SK-N-SH treated with all-trans-retinoic acid at 6 μM for 48 hours (cell line): ENCODE measurements at regions not wholly inside any gene's neighbourhood (a gene's known extent, or its start where the extent isn't known, plus 50 kb on each side); places are given as distances from the start of the nearest gene placed in this dataset.
A peak's percentile ranks its signal among the peaks of the same experiment; 100 is the strongest.

Experiments used
- ATAC-seq: fragments of 200-7000 bp; cut with Tn5 transposase; 3 replicates; pipeline ENCODE4 v1.9.1; 2020; ENCODE audit warnings: mild to moderate bottlenecking, moderate library complexity
- BACH2 ChIP-seq: fragments of 250-450 bp; sonication (Bioruptor Pico); IDR thresholded peaks from 2 replicates; pipeline ENCODE4 v1.9.0; 2021; ENCODE audit warnings: mild to moderate bottlenecking, borderline replicate concordance
- CSDC2 ChIP-seq: fragments of 250-450 bp; sonication (Bioruptor Pico); IDR thresholded peaks from 2 replicates; pipeline ENCODE4 v1.5.0; 2020; ENCODE audit warnings: mild to moderate bottlenecking, moderate library complexity
- GLIS3 ChIP-seq: fragments of 250-450 bp; sonication (Bioruptor Pico); IDR thresholded peaks from 2 replicates; pipeline ENCODE4 v1.5.0; 2020; ENCODE audit warnings: mild to moderate bottlenecking, moderate library complexity
- ISL1 ChIP-seq: fragments of 250-450 bp; sonication (Bioruptor Pico); IDR thresholded peaks from 2 replicates; pipeline ENCODE4 v2.1.2; 2022; ENCODE audit warnings: mild to moderate bottlenecking, moderate library complexity
- OSR1 ChIP-seq: fragments of 250-450 bp; sonication (Bioruptor Pico); IDR thresholded peaks from 2 replicates; pipeline ENCODE4 v1.8.0; 2022; ENCODE audit warnings: moderate library complexity, mild to moderate bottlenecking, inconsistent platforms
- PPARA ChIP-seq: fragments of 250-450 bp; sonication (Bioruptor Pico); IDR thresholded peaks from 2 replicates; pipeline ENCODE4 v1.5.0; 2020; ENCODE audit warnings: mild to moderate bottlenecking, borderline replicate concordance
- RARB ChIP-seq: fragments of 250-450 bp; sonication (Bioruptor Pico); IDR thresholded peaks from 2 replicates; pipeline ENCODE4 v1.8.0; 2021; ENCODE audit warnings: mild to moderate bottlenecking, moderate library complexity
- SNAI2 ChIP-seq: fragments of 250-450 bp; sonication (Bioruptor Pico); IDR thresholded peaks from 2 replicates; pipeline ENCODE4 v1.5.0; 2020; ENCODE audit warnings: mild to moderate bottlenecking, moderate library complexity
- TCF4 ChIP-seq: fragments of 250-450 bp; sonication (Bioruptor Pico); IDR thresholded peaks from 2 replicates; pipeline ENCODE4 v1.8.0; 2021; ENCODE audit warnings: mild to moderate bottlenecking, moderate library complexity, borderline replicate concordance
- TOX ChIP-seq: fragments of 250-450 bp; sonication (Bioruptor Pico); IDR thresholded peaks from 2 replicates; pipeline ENCODE4 v1.8.0; 2021; ENCODE audit warnings: mild to moderate bottlenecking, moderate library complexity, borderline replicate concordance
- ZC3H10 ChIP-seq: fragments of 250-450 bp; sonication (Bioruptor Pico); IDR thresholded peaks from 2 replicates; pipeline ENCODE4 v1.5.1; 2021; ENCODE audit warnings: mild to moderate bottlenecking, moderate library complexity
- ZFP3 ChIP-seq: fragments of 250-450 bp; sonication (Bioruptor Pico); IDR thresholded peaks from 2 replicates; pipeline ENCODE4 v1.5.0; 2020; ENCODE audit warnings: mild to moderate bottlenecking, moderate library complexity
- ZFP30 ChIP-seq: fragments of 450-650 bp; formaldehyde crosslinking; IDR thresholded peaks from 2 replicates; pipeline ENCODE4 v1.5.0; 2022; ENCODE audit warnings: mild to moderate bottlenecking, moderate library complexity
- ZNF70 ChIP-seq: fragments of 450-650 bp; formaldehyde crosslinking; IDR thresholded peaks from 2 replicates; pipeline ENCODE4 v1.5.0; 2020; ENCODE audit warnings: mild to moderate bottlenecking, moderate library complexity
- ZNF8 ChIP-seq: fragments of 450-650 bp; formaldehyde crosslinking; IDR thresholded peaks from 2 replicates; pipeline ENCODE4 v1.5.0; 2020; ENCODE audit warnings: mild to moderate bottlenecking, moderate library complexity
- TF ChIP-seq, protein P1 (sequence below): fragments of 250-450 bp; sonication (Bioruptor Pico); IDR thresholded peaks from 2 replicates; pipeline ENCODE4 v1.8.0; 2020; ENCODE audit warnings: mild to moderate bottlenecking, moderate library complexity, borderline replicate concordance
- TF ChIP-seq, protein P2 (sequence below): fragments of 250-450 bp; sonication (Bioruptor Pico); IDR thresholded peaks from 2 replicates; pipeline ENCODE4 v1.8.0; 2021; ENCODE audit warnings: low read depth, mild to moderate bottlenecking, moderate library complexity, borderline replicate concordance
- TF ChIP-seq, protein P3 (sequence below): fragments of 250-450 bp; sonication (Bioruptor Pico); IDR thresholded peaks from 2 replicates; pipeline ENCODE4 v1.5.0; 2020; ENCODE audit warnings: mild to moderate bottlenecking, moderate library complexity
- TF ChIP-seq, protein P4 (sequence below): fragments of 250-450 bp; sonication (Bioruptor Pico); IDR thresholded peaks from 2 replicates; pipeline ENCODE4 v1.5.1; 2021; ENCODE audit warnings: mild to moderate bottlenecking, moderate library complexity
- TF ChIP-seq, protein P5 (sequence below): fragments of 250-450 bp; sonication (Bioruptor Pico); IDR thresholded peaks from 2 replicates; pipeline ENCODE4 v1.5.1; 2020; ENCODE audit warnings: low read depth, mild to moderate bottlenecking, moderate library complexity

DNA sequence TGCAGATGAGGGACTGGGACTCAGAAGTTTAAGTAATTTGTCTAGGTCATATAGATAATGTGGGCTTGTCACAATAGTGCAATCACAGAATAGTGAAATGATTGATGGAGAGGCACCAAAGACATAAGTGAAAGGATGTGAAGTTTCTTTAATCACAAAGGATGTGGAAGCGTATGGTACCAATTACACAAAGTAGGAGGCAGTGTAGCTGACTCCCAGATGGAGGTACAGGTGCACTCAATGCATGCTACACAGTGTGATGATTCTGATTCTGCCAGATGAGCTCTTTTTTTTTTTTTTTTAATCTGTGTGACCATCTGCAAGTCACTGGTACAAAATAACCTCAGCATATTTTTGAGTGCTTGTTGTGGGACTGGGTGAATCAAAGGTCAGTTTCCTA, 411.3 kb downstream of the SPRY1 start:
- ATAC-seq, result no peak
- TF ChIP-seq, protein P1, sequence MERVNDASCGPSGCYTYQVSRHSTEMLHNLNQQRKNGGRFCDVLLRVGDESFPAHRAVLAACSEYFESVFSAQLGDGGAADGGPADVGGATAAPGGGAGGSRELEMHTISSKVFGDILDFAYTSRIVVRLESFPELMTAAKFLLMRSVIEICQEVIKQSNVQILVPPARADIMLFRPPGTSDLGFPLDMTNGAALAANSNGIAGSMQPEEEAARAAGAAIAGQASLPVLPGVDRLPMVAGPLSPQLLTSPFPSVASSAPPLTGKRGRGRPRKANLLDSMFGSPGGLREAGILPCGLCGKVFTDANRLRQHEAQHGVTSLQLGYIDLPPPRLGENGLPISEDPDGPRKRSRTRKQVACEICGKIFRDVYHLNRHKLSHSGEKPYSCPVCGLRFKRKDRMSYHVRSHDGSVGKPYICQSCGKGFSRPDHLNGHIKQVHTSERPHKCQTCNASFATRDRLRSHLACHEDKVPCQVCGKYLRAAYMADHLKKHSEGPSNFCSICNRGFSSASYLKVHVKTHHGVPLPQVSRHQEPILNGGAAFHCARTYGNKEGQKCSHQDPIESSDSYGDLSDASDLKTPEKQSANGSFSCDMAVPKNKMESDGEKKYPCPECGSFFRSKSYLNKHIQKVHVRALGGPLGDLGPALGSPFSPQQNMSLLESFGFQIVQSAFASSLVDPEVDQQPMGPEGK, result no peak
- TF ChIP-seq SNAI2 (CRISPR knock-in tag) (no peak), BACH2 (no peak), PPARA (CRISPR knock-in tag) (no peak), ZC3H10 (CRISPR knock-in tag) (no peak), ISL1 (CRISPR knock-in tag) (no peak), TCF4 (peak; percentile 80; the same call in 1 of the 2 replicates), CSDC2 (CRISPR knock-in tag) (no peak), ZNF70 (no peak)
- TF ChIP-seq, protein P2, sequence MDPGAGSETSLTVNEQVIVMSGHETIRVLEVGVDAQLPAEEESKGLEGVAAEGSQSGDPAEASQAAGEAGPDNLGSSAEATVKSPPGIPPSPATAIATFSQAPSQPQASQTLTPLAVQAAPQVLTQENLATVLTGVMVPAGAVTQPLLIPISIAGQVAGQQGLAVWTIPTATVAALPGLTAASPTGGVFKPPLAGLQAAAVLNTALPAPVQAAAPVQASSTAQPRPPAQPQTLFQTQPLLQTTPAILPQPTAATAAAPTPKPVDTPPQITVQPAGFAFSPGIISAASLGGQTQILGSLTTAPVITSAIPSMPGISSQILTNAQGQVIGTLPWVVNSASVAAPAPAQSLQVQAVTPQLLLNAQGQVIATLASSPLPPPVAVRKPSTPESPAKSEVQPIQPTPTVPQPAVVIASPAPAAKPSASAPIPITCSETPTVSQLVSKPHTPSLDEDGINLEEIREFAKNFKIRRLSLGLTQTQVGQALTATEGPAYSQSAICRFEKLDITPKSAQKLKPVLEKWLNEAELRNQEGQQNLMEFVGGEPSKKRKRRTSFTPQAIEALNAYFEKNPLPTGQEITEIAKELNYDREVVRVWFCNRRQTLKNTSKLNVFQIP (CRISPR knock-in tag), result no peak
- TF ChIP-seq, protein P3, sequence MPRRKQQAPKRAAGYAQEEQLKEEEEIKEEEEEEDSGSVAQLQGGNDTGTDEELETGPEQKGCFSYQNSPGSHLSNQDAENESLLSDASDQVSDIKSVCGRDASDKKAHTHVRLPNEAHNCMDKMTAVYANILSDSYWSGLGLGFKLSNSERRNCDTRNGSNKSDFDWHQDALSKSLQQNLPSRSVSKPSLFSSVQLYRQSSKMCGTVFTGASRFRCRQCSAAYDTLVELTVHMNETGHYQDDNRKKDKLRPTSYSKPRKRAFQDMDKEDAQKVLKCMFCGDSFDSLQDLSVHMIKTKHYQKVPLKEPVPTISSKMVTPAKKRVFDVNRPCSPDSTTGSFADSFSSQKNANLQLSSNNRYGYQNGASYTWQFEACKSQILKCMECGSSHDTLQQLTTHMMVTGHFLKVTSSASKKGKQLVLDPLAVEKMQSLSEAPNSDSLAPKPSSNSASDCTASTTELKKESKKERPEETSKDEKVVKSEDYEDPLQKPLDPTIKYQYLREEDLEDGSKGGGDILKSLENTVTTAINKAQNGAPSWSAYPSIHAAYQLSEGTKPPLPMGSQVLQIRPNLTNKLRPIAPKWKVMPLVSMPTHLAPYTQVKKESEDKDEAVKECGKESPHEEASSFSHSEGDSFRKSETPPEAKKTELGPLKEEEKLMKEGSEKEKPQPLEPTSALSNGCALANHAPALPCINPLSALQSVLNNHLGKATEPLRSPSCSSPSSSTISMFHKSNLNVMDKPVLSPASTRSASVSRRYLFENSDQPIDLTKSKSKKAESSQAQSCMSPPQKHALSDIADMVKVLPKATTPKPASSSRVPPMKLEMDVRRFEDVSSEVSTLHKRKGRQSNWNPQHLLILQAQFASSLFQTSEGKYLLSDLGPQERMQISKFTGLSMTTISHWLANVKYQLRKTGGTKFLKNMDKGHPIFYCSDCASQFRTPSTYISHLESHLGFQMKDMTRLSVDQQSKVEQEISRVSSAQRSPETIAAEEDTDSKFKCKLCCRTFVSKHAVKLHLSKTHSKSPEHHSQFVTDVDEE (CRISPR knock-in tag), result 0 out of 2 replicates have a peak, but pooled peaks have one; percentile 8

DNA sequence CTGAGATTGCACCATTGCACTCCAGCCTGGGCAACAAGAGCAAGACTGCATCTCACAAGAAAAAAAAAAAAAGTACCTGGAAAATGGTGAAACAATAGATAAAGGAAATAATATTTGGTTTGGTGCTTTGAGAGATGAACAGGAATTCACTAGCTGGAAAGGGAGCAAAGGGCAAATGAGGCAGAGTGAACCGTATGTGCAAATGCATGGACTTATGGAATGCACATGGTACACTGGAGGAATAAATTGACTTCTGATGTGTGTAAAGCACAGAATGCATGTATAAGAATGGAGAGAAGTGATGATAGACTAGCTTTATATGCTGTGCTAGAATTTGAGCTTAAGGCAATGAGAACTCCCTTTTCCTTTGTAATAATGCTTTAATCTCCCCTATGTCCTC, 413.3 kb downstream of the SPRY1 start:
- TF ChIP-seq, protein P4, sequence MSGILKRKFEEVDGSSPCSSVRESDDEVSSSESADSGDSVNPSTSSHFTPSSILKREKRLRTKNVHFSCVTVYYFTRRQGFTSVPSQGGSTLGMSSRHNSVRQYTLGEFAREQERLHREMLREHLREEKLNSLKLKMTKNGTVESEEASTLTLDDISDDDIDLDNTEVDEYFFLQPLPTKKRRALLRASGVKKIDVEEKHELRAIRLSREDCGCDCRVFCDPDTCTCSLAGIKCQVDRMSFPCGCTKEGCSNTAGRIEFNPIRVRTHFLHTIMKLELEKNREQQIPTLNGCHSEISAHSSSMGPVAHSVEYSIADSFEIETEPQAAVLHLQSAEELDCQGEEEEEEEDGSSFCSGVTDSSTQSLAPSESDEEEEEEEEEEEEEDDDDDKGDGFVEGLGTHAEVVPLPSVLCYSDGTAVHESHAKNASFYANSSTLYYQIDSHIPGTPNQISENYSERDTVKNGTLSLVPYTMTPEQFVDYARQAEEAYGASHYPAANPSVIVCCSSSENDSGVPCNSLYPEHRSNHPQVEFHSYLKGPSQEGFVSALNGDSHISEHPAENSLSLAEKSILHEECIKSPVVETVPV (CRISPR knock-in tag), result no peak
- ATAC-seq, result no peak

DNA sequence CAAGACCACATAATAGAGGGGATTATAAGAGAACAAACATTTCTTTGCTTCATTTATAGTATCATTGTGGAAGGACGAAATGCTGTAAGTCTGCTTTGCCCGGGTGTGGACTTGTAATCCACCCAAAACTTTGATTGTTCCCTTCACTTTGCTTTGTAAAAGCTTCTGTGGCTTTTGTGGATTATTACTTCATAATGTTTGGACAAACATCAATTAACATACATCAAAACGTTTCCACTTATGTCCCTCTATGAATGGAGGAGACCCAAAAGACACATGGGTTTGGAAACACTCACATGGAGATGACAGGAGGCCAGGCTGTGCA, 415.4 kb downstream of the SPRY1 start:
- no peak for ATAC-seq
- no peak for TF ChIP-seq TOX (CRISPR knock-in tag)
- TF ChIP-seq, protein P4 (CRISPR knock-in tag), result no peak
- no peak for TF ChIP-seq TCF4
- no peak for TF ChIP-seq ZFP30 (CRISPR knock-in tag)
- TF ChIP-seq RARB, result no peak
- TF ChIP-seq OSR1 (CRISPR knock-in tag), result no peak

DNA sequence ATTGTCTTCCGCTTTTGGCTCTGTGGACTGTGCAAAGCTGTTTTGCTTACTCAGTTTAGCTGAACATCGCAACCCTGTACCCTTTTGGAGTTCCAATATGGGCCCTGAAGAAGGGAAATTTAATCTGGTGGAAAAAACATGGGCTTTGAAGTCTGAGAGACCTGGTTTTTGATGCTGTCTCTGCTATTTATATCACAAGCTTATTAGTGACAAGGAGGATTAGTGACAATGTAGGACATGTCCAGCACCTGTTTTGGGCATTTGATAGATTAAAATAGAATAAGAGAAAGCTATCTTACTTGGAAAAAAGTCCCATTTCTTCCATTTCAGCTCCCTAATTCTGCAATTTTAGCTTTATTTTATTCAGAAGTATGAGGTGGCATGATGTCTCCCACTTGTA, 417.3 kb downstream of the SPRY1 start:
- no peak for ATAC-seq
- TF ChIP-seq, protein P5, sequence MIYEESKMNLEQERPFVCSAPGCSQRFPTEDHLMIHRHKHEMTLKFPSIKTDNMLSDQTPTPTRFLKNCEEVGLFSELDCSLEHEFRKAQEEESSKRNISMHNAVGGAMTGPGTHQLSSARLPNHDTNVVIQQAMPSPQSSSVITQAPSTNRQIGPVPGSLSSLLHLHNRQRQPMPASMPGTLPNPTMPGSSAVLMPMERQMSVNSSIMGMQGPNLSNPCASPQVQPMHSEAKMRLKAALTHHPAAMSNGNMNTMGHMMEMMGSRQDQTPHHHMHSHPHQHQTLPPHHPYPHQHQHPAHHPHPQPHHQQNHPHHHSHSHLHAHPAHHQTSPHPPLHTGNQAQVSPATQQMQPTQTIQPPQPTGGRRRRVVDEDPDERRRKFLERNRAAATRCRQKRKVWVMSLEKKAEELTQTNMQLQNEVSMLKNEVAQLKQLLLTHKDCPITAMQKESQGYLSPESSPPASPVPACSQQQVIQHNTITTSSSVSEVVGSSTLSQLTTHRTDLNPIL (CRISPR knock-in tag), result no peak
- TF ChIP-seq OSR1 (CRISPR knock-in tag), result no peak
- TF ChIP-seq ZFP3 (CRISPR knock-in tag), result no peak
- TF ChIP-seq TOX (CRISPR knock-in tag), result no peak
- TF ChIP-seq BACH2, result no peak
- no peak for TF ChIP-seq CSDC2 (CRISPR knock-in tag)
- no peak for TF ChIP-seq TCF4
- no peak for TF ChIP-seq RARB
- TF ChIP-seq, protein P4 (CRISPR knock-in tag), result no peak
- TF ChIP-seq PPARA (CRISPR knock-in tag), result no peak
- TF ChIP-seq ZNF70, result no peak
- TF ChIP-seq, protein P2 (CRISPR knock-in tag), result no peak
- TF ChIP-seq GLIS3, result no peak
- no peak for TF ChIP-seq ZNF8 (CRISPR knock-in tag)
- TF ChIP-seq, all 23 proteins: peak for 0
